SK-N-MC (cell line): ENCODE measurements at regions not wholly inside any gene's neighbourhood (a gene's known extent, or its start where the extent isn't known, plus 50 kb on each side); places are given as distances from the start of the nearest gene placed in this dataset.

Source experiments
- EZH2 ChIP-seq: fragments of 200-600 bp; sonication (generic); IDR thresholded peaks from one replicate; pipeline ENCODE4 v1.6.1; 2017; ENCODE audit warnings: antibody characterized with exemption
- POLR2AphosphoS5 ChIP-seq: IDR thresholded peaks from 2 replicates; pipeline ENCODE4 v1.6.1; 2012; ENCODE audit warnings: mild to moderate bottlenecking, low read depth, low read length, borderline replicate concordance

DNA sequence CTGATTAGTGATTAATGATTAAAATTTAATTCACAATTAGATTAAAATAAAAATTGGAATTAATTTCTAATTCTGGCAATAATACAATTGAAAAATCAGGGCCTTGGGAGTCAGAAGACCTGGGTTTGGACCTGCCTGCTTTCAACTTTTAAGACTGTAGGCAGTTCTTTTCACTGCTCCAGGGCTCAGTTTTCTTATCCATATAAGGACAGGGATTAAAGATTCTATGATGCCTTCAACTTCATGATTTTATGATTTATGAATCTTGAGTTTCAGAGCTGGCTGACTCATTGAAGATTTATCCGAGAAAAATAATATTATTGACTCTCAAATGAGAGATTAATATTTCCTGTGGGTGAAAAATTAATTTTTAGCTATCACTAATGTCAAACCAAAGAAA, 208.6 kb upstream of the ANKH start:
- TF ChIP-seq POLR2AphosphoS5 (no peak), EZH2 (no peak)
